RKO (cell line): ENCODE measurements at regions not wholly inside any gene's neighbourhood (a gene's known extent, or its start where the extent isn't known, plus 50 kb on each side); places are given as distances from the start of the nearest gene placed in this dataset.

ENCODE experiments used
- DNase-seq: peaks from one replicate; pipeline ENCODE4 v3.0.0-alpha.2; 2016; ENCODE audit warnings: low spot score

GRCh38 chr18:10284540-10285282 is 169.7 kb upstream of the APCDD1 start:
- no peak for DNase-seq

GRCh38 chr18:10285283-10285640 is 169.2 kb upstream of the APCDD1 start:
- no peak for DNase-seq

- no peak for DNase-seq
Observed at GRCh38 chr18:10286580-10287150, 167.8 kb upstream of the APCDD1 start.

- DNase-seq = no peak
Observed at GRCh38 chr18:10289251-10289650, 165.2 kb upstream of the APCDD1 start.

GRCh38 chr18:10289951-10290637 is 164.3 kb upstream of the APCDD1 start:
- DNase-seq = no peak

- DNase-seq = no peak
Observed at GRCh38 chr18:10290638-10291235, 163.7 kb upstream of the APCDD1 start.

GRCh38 chr18:10291568-10291981 is 162.9 kb upstream of the APCDD1 start:
- no peak for DNase-seq

- DNase-seq = no peak
Observed at GRCh38 chr18:10293966-10294365, 160.5 kb upstream of the APCDD1 start.

- no peak for DNase-seq
Observed at GRCh38 chr18:10295751-10296150, 158.7 kb upstream of the APCDD1 start.

- DNase-seq = peak; percentile 16
Observed at GRCh38 chr18:10296491-10296890, 157.9 kb upstream of the APCDD1 start.

- DNase-seq = no peak
Observed at GRCh38 chr18:10297086-10297485, 157.3 kb upstream of the APCDD1 start.

- DNase-seq = no peak
Observed at GRCh38 chr18:10298346-10298745, 156.1 kb upstream of the APCDD1 start.

- DNase-seq = no peak
Observed at GRCh38 chr18:10299643-10300042, 154.8 kb upstream of the APCDD1 start.

GRCh38 chr18:10300739-10301138 is 153.7 kb upstream of the APCDD1 start:
- no peak for DNase-seq

- DNase-seq = no peak
Observed at GRCh38 chr18:10301831-10302483, 152.5 kb upstream of the APCDD1 start.

- DNase-seq = no peak
Observed at GRCh38 chr18:10303171-10303570, 151.3 kb upstream of the APCDD1 start.

- DNase-seq = no peak
Observed at GRCh38 chr18:10304853-10305252, 149.6 kb upstream of the APCDD1 start.

- no peak for DNase-seq
Observed at GRCh38 chr18:10306779-10307178, 147.7 kb upstream of the APCDD1 start.

- DNase-seq = no peak
Observed at GRCh38 chr18:10308154-10308553, 146.3 kb upstream of the APCDD1 start.

GRCh38 chr18:10310626-10311025 is 143.8 kb upstream of the APCDD1 start:
- no peak for DNase-seq

GRCh38 chr18:10312326-10313015 is 142.0 kb upstream of the APCDD1 start:
- no peak for DNase-seq

GRCh38 chr18:10313016-10313342 is 141.5 kb upstream of the APCDD1 start:
- no peak for DNase-seq
